ENCODE measurements at regions not wholly inside any gene's neighbourhood (a gene's known extent, or its start where the extent isn't known, plus 50 kb on each side); places are given as distances from the start of the nearest gene placed in this dataset.
"Not testable (repeated sequence)": the region's sequence is repeated elsewhere in the genome, so short reads cannot be mapped to it uniquely, and the experiment has no call there.

DNA sequence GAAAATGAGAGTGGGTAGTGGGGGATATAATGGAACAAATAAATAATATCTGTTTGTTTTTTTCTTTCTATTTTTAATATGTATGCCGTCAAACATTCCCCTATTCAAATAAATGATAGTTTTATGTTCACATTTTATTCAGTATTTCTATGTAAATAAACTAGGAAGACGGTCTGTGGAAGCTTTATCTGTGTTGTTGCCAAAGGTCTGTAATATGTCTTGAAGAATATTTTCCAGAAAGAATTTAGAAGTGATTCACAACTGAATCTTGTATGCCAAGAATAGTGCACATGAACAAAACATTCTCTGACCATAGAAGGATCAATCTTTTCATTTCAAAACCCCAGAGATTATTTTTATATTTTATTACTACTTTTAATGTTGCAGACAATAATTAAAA, 683.1 kb upstream of the DEFB115 start:
- TF ChIP-seq, protein P1, sequence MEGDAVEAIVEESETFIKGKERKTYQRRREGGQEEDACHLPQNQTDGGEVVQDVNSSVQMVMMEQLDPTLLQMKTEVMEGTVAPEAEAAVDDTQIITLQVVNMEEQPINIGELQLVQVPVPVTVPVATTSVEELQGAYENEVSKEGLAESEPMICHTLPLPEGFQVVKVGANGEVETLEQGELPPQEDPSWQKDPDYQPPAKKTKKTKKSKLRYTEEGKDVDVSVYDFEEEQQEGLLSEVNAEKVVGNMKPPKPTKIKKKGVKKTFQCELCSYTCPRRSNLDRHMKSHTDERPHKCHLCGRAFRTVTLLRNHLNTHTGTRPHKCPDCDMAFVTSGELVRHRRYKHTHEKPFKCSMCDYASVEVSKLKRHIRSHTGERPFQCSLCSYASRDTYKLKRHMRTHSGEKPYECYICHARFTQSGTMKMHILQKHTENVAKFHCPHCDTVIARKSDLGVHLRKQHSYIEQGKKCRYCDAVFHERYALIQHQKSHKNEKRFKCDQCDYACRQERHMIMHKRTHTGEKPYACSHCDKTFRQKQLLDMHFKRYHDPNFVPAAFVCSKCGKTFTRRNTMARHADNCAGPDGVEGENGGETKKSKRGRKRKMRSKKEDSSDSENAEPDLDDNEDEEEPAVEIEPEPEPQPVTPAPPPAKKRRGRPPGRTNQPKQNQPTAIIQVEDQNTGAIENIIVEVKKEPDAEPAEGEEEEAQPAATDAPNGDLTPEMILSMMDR (IDR thresholded peaks at IDR 0.05; ENCODE audit: poor library complexity): not testable (repeated sequence)
- not testable (repeated sequence) for TF ChIP-seq EZH2 (IDR thresholded peaks at IDR 0.05; ENCODE audit: borderline replicate concordance)
